KBM-7 (cell line): ENCODE measurements at regions not wholly inside any gene's neighbourhood (a gene's known extent, or its start where the extent isn't known, plus 50 kb on each side); places are given as distances from the start of the nearest gene placed in this dataset.
"Not testable (repeated sequence)": the region's sequence is repeated elsewhere in the genome, so short reads cannot be mapped to it uniquely, and the experiment has no call there.

Experiments
- DNase-seq: peaks from one replicate; pipeline ENCODE4 v3.0.0-alpha.2; 2015
- in situ Hi-C: fragments of 300-500 bp; cut with MboI; formaldehyde crosslinking; loops from 2 replicates; pipeline ENCODE4 v1.14.3; 2020; ENCODE audit warnings: low sequenced_read_pairs, low pct_unique_long_range_greater_than_20kb, mixed read lengths

GRCh38 chr1:121042882-121043281, 141.3 kb downstream of the FAM72B start:
- DNase-seq, in situ Hi-C loops: not testable (repeated sequence)

GRCh38 chr1:121048293-121048752, 135.8 kb downstream of the FAM72B start:
- in situ Hi-C loops, DNase-seq: not testable (repeated sequence)

GRCh38 chr1:121048769-121049443, 135.2 kb downstream of the FAM72B start:
- in situ Hi-C loops, DNase-seq: not testable (repeated sequence)

- in situ Hi-C loops: not testable (repeated sequence)
Measured at GRCh38 chr1:121050097-121050496, 134.0 kb downstream of the FAM72B start.

DNA sequence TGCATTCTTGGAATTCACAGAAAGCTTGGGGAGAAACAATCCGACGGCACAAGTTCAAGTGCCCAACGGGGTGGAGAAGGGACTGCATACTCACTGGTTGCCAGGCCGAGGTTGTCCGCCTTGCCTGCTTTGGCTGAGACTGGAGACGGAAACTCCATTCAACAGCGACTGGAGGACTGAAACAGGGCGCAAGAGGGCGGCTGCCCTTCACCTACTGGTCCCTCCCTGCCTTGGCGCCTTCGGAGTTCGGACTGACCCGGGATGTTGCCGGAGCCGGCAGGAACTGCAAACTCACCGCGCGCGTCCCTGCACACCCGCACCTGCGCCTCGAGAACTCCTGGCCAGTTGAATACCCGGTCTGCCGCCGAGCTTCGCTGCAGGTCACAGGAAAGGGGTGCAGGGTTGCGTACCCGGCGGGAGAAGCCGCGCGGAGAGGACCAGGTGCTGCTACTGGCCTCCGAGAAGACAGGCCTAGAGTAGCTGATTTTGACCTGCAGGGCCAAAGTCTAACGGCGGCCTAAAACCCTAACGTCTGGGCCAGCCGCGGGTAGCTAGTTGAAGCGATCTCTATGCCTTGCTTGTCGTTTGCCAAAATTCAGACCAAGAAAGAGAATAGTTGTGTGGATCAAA, 132.9 kb downstream of the FAM72B start:
- in situ Hi-C loops: not testable (repeated sequence)

More at GRCh38 chr1:121050097-121050496, 134.0 kb downstream of the FAM72B start:
- DNase-seq: not testable (repeated sequence)

DNA sequence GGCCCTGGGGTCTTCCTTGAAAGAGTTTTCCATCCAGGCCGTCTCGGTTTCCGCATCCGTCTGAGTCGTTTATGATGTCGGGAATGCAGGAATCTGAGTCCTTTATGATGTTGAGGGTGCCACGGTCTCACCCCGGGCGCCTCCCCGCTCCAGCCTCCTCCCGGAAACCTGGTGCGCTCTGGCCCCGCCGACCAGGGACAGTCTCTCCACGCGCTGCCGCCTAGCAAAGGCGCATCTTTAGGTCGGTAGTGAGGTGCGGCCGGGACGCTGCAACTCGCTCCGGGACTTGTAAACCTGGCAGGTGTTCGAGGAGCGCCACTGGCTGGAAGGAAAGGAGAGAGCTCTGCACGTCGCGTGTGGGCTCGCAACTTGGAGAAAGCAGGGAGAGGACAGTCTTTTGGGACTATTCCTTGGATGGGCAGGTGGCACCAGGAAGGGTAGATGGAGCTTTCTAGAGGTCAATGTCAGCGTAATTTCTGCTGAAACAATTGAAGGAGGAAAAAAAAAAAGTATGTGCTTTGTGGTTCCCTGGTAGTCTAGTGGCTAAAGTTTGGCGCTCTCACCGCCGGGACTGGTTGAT, 132.0 kb downstream of the FAM72B start:
- in situ Hi-C loops, DNase-seq: not testable (repeated sequence)

More for the DNA sequence above, 132.9 kb downstream of the FAM72B start:
- DNase-seq: not testable (repeated sequence)

DNA sequence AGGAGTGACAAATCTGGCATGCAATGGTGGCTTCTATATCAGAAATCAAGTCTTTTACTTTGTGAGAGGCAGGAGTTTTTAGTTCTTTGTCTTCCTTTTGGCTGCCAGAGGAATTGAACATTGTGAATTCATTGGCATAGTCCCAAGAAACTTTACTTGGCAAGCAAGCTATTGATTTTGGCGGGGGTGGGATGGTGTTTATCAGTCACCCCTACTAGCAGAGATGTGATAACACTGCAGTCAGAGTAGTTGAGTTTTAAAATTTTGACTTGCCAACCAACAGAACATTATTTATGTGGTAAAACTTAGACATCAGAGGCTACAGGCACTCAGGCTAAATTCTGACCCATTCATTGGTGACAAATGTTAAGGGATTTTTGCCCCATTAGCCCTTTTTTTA, 129.2 kb downstream of the FAM72B start:
- in situ Hi-C loops: not testable (repeated sequence)

GRCh38 chr1:121066925-121067324, 117.2 kb downstream of the FAM72B start:
- in situ Hi-C loops, DNase-seq: not testable (repeated sequence)

More for the DNA sequence above, 129.2 kb downstream of the FAM72B start:
- DNase-seq: not testable (repeated sequence)

DNA sequence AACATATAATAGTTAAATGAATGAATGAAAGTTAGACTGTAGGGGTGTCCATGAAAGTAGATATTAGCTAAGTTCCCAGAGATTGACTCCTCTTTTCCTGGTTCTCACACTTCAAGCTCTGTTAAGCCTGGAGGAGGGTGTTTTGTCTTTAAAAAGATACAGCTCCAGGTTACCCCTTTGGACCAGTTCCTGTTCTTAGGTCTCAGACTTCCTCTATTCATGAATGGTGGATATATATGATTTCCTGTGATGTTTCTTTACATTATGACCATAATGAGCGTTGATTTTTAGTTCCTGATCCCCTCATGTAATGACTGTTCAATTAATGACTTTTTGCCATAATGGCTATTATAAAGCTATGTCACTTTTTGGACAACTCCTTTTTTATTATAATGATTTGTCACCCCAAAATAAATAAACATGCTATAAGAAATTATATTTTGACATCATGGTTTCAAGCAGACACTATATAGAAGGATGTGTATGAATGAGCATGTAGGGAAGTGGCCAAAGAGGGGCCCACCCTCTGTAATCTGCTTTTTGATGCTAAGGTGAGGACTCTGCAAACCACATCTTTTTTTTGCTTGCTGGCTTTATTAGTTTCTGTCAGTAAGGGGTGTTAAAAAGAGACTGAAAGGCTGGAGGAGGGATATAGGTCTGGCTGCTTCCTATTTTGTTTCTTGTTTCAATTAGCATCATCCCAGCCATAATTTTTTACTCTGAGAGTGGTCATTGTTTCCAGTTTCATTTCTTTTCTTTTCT, 115.2 kb downstream of the FAM72B start:
- in situ Hi-C loops, DNase-seq: not testable (repeated sequence)

- in situ Hi-C loops, DNase-seq: not testable (repeated sequence)
Measured at GRCh38 chr1:121073852-121074251, 110.3 kb downstream of the FAM72B start.

DNA sequence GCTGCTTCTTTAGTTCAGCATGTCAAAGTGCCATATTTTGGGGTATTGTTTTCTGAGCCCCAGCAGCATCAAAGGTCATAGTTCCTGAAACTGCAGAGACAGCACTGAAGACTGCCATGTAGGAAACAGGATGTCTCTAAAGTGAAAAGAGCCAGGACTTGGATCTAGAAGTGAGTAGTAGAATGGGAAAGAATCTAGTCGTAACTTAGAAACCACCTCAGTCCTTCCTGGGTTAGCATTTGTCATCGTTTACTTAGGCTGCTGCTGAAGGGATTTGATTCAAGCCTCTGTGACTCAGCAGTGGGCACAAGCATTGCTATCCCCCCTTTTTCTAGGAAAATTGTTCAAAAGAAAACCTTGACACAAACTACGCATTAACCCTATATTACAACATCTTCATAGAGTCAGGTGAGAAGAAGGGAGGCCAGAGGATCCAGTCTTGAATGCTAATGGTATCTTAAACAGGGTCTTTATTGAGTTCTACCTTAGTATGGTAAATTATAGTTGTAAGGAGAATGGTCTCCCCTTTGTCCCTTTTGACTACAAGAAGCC, 108.8 kb downstream of the FAM72B start:
- DNase-seq, in situ Hi-C loops: not testable (repeated sequence)

GRCh38 chr1:121076674-121077073, 107.5 kb downstream of the FAM72B start:
- not testable (repeated sequence) for DNase-seq

DNA sequence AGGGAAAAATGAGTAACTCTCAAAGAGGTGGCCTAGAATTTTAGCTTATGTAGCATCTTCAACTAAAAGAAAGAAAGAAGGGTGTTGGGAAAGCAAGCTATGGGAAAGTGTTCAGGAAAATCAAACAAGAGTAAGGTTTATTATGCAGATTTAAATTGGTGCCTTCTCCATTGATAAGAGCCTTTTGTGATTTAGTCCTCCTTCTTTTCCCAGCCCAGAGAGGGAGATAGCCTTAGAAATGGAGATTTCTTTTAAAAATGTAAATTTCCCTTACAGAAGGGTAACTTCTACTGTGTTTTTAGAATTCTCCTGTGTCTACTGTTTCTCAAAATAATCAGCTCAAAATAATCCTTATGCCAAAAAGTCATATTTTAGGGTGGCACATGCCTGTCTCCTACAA, 104.5 kb downstream of the FAM72B start:
- DNase-seq, in situ Hi-C loops: not testable (repeated sequence)

More at GRCh38 chr1:121076674-121077073, 107.5 kb downstream of the FAM72B start:
- in situ Hi-C loops: not testable (repeated sequence)

- peak; percentile 92 for DNase-seq
- in situ Hi-C loops: not testable (repeated sequence)
Measured at GRCh38 chr1:121080197-121080903, 103.8 kb downstream of the FAM72B start.

DNA sequence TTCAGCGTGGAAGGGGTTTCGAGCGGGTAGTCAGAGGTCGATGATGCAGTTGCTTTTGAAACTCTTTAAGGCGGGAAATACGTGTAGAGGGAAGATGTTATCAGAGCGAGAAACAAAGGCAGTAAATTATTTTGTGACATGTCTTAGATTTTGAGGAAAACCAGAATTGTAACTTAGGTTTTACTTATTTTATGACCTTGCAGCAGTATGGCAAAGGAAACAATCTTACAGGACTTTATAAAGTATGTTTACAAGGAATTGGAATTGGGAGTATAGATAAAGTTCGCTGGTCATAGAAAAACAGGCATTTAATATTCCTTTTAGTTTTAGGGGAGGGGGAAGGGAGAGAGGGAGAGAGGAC, 103.3 kb downstream of the FAM72B start:
- DNase-seq: peak; percentile 26
- in situ Hi-C loops: not testable (repeated sequence)

- peak; percentile 30 for DNase-seq
- in situ Hi-C loops: not testable (repeated sequence)
Measured at GRCh38 chr1:121081625-121082199, 102.4 kb downstream of the FAM72B start.

DNA sequence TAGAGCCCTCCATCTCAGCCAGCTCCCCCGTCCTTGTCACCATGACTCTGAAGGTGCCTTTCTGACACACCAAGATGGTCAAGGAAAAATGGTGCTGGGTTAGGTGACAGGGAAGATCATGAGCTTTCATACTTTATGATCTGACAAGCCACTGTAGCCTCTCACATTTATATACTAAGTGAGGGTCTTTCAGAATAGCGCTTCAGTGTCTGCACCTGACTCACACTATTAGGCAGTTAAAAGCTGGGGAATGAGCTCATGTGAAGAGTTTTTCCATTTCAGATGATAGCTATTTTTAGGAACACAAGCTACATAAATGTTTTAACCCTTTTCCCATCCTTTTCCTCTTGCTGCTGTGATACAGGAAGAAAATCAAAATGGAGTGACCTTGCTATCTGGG, 101.1 kb downstream of the FAM72B start:
- DNase-seq, in situ Hi-C loops: not testable (repeated sequence)

DNA sequence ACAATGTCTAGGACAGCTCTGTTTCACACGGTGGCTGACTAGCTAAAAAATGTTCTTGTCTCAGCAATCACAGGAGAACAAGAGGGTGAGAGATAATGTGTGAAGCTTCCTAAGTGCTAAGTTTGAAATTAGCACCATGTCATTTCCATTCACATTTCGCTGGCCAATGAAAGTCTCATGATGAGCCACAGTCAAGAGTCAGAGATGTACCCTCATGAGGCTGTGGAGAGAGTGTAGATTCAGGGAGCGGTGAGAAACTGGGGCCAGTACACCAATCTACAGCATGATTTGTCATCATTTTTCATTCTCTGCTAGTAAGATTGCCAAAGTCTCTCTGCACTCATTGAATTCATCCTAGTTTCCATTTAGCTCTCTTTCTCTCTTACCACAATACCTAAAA, 97.9 kb downstream of the FAM72B start:
- DNase-seq, in situ Hi-C loops: not testable (repeated sequence)
